ENCODE measurements at regions not wholly inside any gene's neighbourhood (a gene's known extent, or its start where the extent isn't known, plus 50 kb on each side); places are given as distances from the start of the nearest gene placed in this dataset.

GRCh38 chr1:30290581-30290980 is 432.8 kb downstream of the MATN1 start:
- Histone ChIP-seq H3K9ac (ENCODE audit: insufficient read length, low read depth) (no peak overlapping the region), H3K9me3 (ENCODE audit: insufficient read depth, low read length) (no peaks in the 10 kb centered on the region), H3K27me3 (ENCODE audit: insufficient read depth, insufficient read length) (no peaks in the 10 kb centered on the region), H3K4me1 (ENCODE audit: insufficient read depth, insufficient read length) (peaks cover 2% of the 10 kb centered on the region), H3K36me3 (ENCODE audit: insufficient read depth, insufficient read length, low read length) (no peaks in the 10 kb centered on the region), H3K4me3 (ENCODE audit: insufficient read length, low read depth) (no peak overlapping the region)
- TF ChIP-seq YY1 (IDR thresholded peaks at IDR 0.05; ENCODE audit: insufficient read depth, insufficient read length) (no peak), ZNF274 (IDR thresholded peaks at IDR 0.05; ENCODE audit: low read depth, low read length) (no peak), SUZ12 (IDR thresholded peaks at IDR 0.05; ENCODE audit: extremely low read depth, insufficient read depth, insufficient read length) (no peak)
- DNase-seq (ENCODE audit: low read depth, low spot score) = no peak

DNA sequence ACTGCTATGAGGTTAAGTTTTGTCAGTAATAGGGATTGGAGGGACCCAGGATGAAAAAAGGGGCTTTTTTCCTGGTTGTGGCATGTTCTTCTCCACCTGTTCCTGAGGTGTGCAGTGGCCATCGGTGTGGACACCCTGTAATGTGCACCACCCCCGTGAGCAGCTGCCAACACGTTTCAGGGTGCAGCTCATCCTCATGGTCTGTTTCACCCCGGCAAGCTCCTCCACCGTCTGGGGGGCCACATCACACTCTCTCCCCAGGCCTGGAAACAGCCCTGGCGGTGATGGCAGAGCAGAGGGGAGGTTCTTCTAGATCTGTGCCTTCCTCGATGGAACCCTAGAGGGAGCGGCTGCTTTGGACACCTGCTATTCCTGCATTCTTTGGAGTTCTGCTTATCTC is 435.4 kb downstream of the MATN1 start:
- Histone ChIP-seq H3K9me3 (ENCODE audit: insufficient read depth, low read length) (no peaks in the 10 kb centered on the region), H3K4me3 (ENCODE audit: insufficient read length, low read depth) (no peak overlapping the region), H3K4me1 (ENCODE audit: insufficient read depth, insufficient read length) (peaks cover 2% of the 10 kb centered on the region), H3K9ac (ENCODE audit: insufficient read length, low read depth) (no peak overlapping the region), H3K27me3 (ENCODE audit: insufficient read depth, insufficient read length) (no peaks in the 10 kb centered on the region), H3K36me3 (ENCODE audit: insufficient read depth, insufficient read length, low read length) (no peaks in the 10 kb centered on the region)
- no peak for TF ChIP-seq SUZ12 (IDR thresholded peaks at IDR 0.05; ENCODE audit: extremely low read depth, insufficient read depth, insufficient read length)
- DNase-seq (ENCODE audit: low read depth, low spot score) = no peak

DNA sequence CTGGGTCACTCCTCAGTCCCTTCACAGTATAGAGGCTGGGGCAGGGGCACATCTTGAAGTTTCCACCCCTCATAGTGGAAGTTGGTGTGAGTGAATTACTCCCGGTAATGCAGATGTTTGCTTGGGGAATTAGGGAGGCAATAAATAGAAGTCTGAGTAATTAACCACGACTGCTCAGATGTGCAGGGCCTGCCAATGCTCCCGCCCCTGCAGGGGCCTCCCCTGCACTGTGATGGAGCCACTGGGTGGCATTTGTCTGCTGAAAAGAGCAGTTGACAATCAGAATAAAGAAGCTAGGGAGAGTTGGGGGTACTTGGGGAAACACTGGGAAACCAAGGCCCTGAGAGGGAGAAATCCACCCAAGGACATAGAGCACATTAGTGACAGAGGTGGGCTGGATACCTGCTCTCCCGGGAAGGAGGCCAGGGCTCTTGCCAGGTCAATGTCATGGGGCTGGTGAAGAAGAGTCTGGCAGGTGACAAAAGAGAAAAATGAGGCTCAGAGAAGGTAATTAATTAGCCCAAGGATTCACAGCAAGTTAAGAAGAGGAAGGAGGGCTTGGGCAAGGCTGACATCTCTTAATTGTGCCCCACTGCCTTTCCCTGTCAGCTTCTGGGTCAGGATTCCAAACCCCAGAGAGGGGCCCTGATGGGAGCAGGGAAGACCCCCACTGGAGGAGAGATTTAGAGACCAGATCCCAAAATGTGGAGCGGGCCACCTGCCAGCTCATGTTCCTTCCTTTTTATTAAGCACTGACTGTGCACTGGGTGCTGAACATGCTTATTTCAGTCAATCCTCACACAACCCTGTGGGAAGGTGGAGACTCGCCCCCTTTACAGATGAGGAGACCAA is 436.2 kb downstream of the MATN1 start:
- Histone ChIP-seq H3K36me3 (ENCODE audit: insufficient read depth, insufficient read length, low read length) (no peaks in the 10 kb centered on the region), H3K4me1 (ENCODE audit: insufficient read depth, insufficient read length) (peaks cover 2% of the 10 kb centered on the region), H3K27me3 (ENCODE audit: insufficient read depth, insufficient read length) (no peaks in the 10 kb centered on the region), H3K9me3 (ENCODE audit: insufficient read depth, low read length) (no peaks in the 10 kb centered on the region), H3K4me3 (ENCODE audit: insufficient read length, low read depth) (no peak overlapping the region), H3K9ac (ENCODE audit: insufficient read length, low read depth) (peak overlapping the region; percentile 38)
- no peak for DNase-seq (ENCODE audit: low read depth, low spot score)
- no peak for TF ChIP-seq SUZ12 (IDR thresholded peaks at IDR 0.05; ENCODE audit: extremely low read depth, insufficient read depth, insufficient read length)
- TF ChIP-seq YY1 (IDR thresholded peaks at IDR 0.05; ENCODE audit: insufficient read depth, insufficient read length) = no peak
- TF ChIP-seq ZNF274 (IDR thresholded peaks at IDR 0.05; ENCODE audit: low read depth, low read length) = no peak

DNA sequence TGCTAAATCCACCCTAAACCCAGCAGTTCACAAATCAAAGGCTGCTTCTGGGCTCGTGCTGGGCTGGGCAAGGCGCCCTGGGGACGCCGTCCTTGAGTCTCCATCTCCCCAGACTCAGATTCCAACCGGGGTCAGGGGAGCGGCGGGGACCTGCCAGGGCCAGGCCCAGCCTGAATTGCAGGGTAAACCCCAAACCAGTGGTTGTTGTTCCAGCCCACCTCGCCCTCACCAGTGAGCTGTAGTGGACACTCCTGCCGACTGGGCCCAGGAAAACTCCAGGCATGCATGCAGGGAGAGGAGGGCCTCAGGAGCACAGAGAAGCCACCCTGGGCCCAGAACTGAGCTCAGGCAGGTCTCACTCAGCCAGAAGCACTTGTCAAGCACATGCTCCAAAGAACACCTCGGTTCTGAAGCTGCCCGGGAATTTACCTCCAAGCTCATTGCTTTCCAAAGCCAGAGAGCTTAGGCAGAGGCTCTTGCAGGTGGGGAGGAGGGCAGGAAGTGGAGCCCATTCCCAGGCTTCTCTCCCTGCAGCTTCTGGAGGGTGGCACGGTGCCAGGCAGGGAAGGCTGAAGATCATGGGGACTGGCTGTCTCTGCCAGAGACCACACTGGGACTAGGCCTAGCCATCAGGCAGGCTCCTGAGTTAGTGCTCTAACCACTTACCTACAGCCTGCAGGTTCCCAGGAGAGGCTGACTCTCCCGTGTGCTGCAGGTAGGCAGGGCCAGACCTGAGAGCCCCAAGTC is 437.0 kb downstream of the MATN1 start:
- no peak for DNase-seq (ENCODE audit: low read depth, low spot score)

DNA sequence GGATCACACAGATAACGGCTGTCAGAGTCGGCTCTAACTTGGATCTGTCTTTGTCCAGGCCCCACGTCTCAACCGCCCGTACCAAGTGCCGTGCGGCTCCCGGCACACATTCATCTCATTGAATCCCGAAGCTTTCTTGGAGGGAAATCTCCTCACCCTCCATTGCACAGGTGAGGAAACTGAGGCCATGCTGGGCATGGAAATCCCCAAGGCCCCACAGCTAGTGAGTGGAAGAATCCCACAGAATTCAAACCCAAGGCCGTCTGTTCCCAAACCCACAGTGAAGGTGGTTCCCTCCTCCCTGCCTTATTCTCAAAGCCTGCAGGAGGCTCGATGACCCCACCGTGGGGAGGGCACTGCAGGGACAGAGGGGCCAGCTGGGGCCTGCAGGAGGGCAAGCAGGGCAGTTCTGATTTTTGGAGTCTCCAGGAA is 437.9 kb downstream of the MATN1 start:
- Histone ChIP-seq H3K4me3 (ENCODE audit: insufficient read length, low read depth) (no peak overlapping the region), H3K9me3 (ENCODE audit: insufficient read depth, low read length) (no peaks in the 10 kb centered on the region), H3K4me1 (ENCODE audit: insufficient read depth, insufficient read length) (peaks cover 2% of the 10 kb centered on the region), H3K9ac (ENCODE audit: insufficient read length, low read depth) (no peak overlapping the region), H3K27me3 (ENCODE audit: insufficient read depth, insufficient read length) (no peaks in the 10 kb centered on the region), H3K36me3 (ENCODE audit: insufficient read depth, insufficient read length, low read length) (no peaks in the 10 kb centered on the region)
- no peak for DNase-seq (ENCODE audit: low read depth, low spot score)
- TF ChIP-seq YY1 (IDR thresholded peaks at IDR 0.05; ENCODE audit: insufficient read depth, insufficient read length) (no peak), ZNF274 (IDR thresholded peaks at IDR 0.05; ENCODE audit: low read depth, low read length) (no peak), SUZ12 (IDR thresholded peaks at IDR 0.05; ENCODE audit: extremely low read depth, insufficient read depth, insufficient read length) (no peak)

More for the DNA sequence above, 437.0 kb downstream of the MATN1 start:
- H3K36me3 ChIP-seq (ENCODE audit: insufficient read depth, insufficient read length, low read length) = no peaks in the 10 kb centered on the region
- no peaks in the 10 kb centered on the region for H3K27me3 ChIP-seq (ENCODE audit: insufficient read depth, insufficient read length)
- TF ChIP-seq SUZ12 (IDR thresholded peaks at IDR 0.05; ENCODE audit: extremely low read depth, insufficient read depth, insufficient read length) (no peak), YY1 (IDR thresholded peaks at IDR 0.05; ENCODE audit: insufficient read depth, insufficient read length) (no peak), ZNF274 (IDR thresholded peaks at IDR 0.05; ENCODE audit: low read depth, low read length) (no peak)
- peak overlapping the region; percentile 38 for H3K9ac ChIP-seq (ENCODE audit: insufficient read length, low read depth)
- peaks cover 2% of the 10 kb centered on the region for H3K4me1 ChIP-seq (ENCODE audit: insufficient read depth, insufficient read length)
- no peak overlapping the region for H3K4me3 ChIP-seq (ENCODE audit: insufficient read length, low read depth)
- no peaks in the 10 kb centered on the region for H3K9me3 ChIP-seq (ENCODE audit: insufficient read depth, low read length)

- Histone ChIP-seq H3K9me3 (ENCODE audit: insufficient read depth, low read length) (no peaks in the 10 kb centered on the region), H3K36me3 (ENCODE audit: insufficient read depth, insufficient read length, low read length) (no peaks in the 10 kb centered on the region), H3K4me3 (ENCODE audit: insufficient read length, low read depth) (no peak overlapping the region), H3K4me1 (ENCODE audit: insufficient read depth, insufficient read length) (peaks cover 2% of the 10 kb centered on the region), H3K9ac (ENCODE audit: insufficient read length, low read depth) (no peak overlapping the region), H3K27me3 (ENCODE audit: insufficient read depth, insufficient read length) (no peaks in the 10 kb centered on the region)
- no peak for TF ChIP-seq SUZ12 (IDR thresholded peaks at IDR 0.05; ENCODE audit: extremely low read depth, insufficient read depth, insufficient read length)
- TF ChIP-seq ZNF274 (IDR thresholded peaks at IDR 0.05; ENCODE audit: low read depth, low read length) = no peak
- TF ChIP-seq YY1 (IDR thresholded peaks at IDR 0.05; ENCODE audit: insufficient read depth, insufficient read length) = no peak
- DNase-seq (ENCODE audit: low read depth, low spot score) = no peak
Measured at GRCh38 chr1:30284728-30285475, 438.5 kb downstream of the MATN1 start.

All from NT2/D1 (cell line).